H1 (cell line): ENCODE measurements at regions not wholly inside any gene's neighbourhood (a gene's known extent, or its start where the extent isn't known, plus 50 kb on each side); places are given as distances from the start of the nearest gene placed in this dataset.

Experiments
- CTCF ChIA-PET: fragments of 300-600 bp; sonication (Branson Sonifier 250); formaldehyde crosslinking; loops from one replicate; lab custom pipeline; 2021; ENCODE audit not compliant: partially characterized antibody; lab: Charles Lee
- POLR2A ChIA-PET: fragments of 300-600 bp; sonication (Branson Sonifier 250); formaldehyde crosslinking; loops from one replicate; lab custom pipeline; 2021; ENCODE audit warnings: inconsistent platforms; ENCODE audit not compliant: partially characterized antibody; lab: Charles Lee
- DNase-seq, 2 experiments: peaks; one replicate each; pipeline versions ENCODE4 v3.0.0 to v3.0.0-alpha.2; 2010 to 2022; ENCODE audit warnings: low spot score in 2 of 2, low read depth in 1 of 2, mixed read lengths in 1 of 2
- FAIRE-seq: peaks from 2 replicates; lab custom pipeline; 2011; peaks lifted over from hg19 to GRCh38; lab: Jason Lieb, UNC
- H2AFZ ChIP-seq: 2 replicates; pipeline ENCODE4 v1.8.1; 2012; ENCODE audit warnings: low read length, inconsistent platforms
- H2AK5ac ChIP-seq: 2 replicates; pipeline ENCODE4 v1.6.1; 2013; ENCODE audit warnings: low read depth, low read length
- H2BK120ac ChIP-seq: replicated peaks from 2 replicates; pipeline ENCODE3; 2013; ENCODE audit warnings: low read depth, low read length, inconsistent platforms
- H2BK12ac ChIP-seq: 2 replicates; pipeline ENCODE4 v1.6.1; 2013; ENCODE audit warnings: low read depth, low read length
- H2BK15ac ChIP-seq: 2 replicates; pipeline ENCODE4 v1.6.1; 2013; ENCODE audit warnings: low read length
- H2BK20ac ChIP-seq: 2 replicates; pipeline ENCODE4 v1.6.1; 2013; ENCODE audit warnings: low read length
- H2BK5ac ChIP-seq: 2 replicates; pipeline ENCODE4 v1.6.1; 2013; ENCODE audit warnings: low read depth, low read length
- H3K14ac ChIP-seq: 2 replicates; pipeline ENCODE4 v1.6.1; 2013; ENCODE audit warnings: inconsistent platforms; ENCODE audit not compliant: insufficient read length
- H3K18ac ChIP-seq: 2 replicates; pipeline ENCODE4 v1.6.1; 2013; ENCODE audit warnings: low read length; ENCODE audit errors: extremely low read depth
- H3K23ac ChIP-seq: 2 replicates; pipeline ENCODE4 v1.6.1; 2013; ENCODE audit warnings: inconsistent platforms; ENCODE audit not compliant: insufficient read length
- H3K23me2 ChIP-seq: 2 replicates; pipeline ENCODE4 v1.6.1; 2013; ENCODE audit warnings: low read depth, low read length
- H3K27ac ChIP-seq: 2 replicates; pipeline ENCODE4 v1.6.1; 2011; ENCODE audit warnings: low read depth, low read length, inconsistent platforms
- H3K27me3 ChIP-seq, 4 experiments: replicated peaks in 1 of 4; 1 replicate in 1 of 4; 2 replicates in 3 of 4; pipeline versions ENCODE4 v1.6.1 to v1.8.1; 2011 to 2013; ENCODE audit warnings: low read length in 3 of 4, mild to moderate bottlenecking in 3 of 4, inconsistent platforms in 2 of 4, mixed read lengths in 2 of 4, moderate library complexity in 1 of 4; ENCODE audit not compliant: control insufficient read depth in 3 of 4, insufficient read depth in 3 of 4; ENCODE audit errors: extremely low read depth in 1 of 4
- H3K36me3 ChIP-seq, 4 experiments: 2 replicates each; pipeline versions ENCODE4 v1.6.1 to v1.8.1; 2011 to 2013; ENCODE audit warnings: mild to moderate bottlenecking in 4 of 4, low read length in 3 of 4, moderate library complexity in 2 of 4, control low read depth in 1 of 4, inconsistent platforms in 1 of 4; ENCODE audit not compliant: insufficient read depth in 4 of 4, control insufficient read depth in 2 of 4
- H3K4ac ChIP-seq: replicated peaks from 2 replicates; pipeline ENCODE3; 2013; ENCODE audit warnings: low read length, low read depth, mixed read lengths, inconsistent platforms; ENCODE audit not compliant: insufficient read length
- H3K4me1 ChIP-seq, 4 experiments: replicated peaks in 1 of 4; 1 replicate in 1 of 4; 2 replicates in 3 of 4; pipeline versions ENCODE4 v1.6.1 to v1.8.1; 2011 to 2013; ENCODE audit warnings: low read length in 3 of 4, inconsistent platforms in 2 of 4, mixed read lengths in 1 of 4; ENCODE audit not compliant: insufficient read depth in 4 of 4, control insufficient read depth in 3 of 4
- H3K4me2 ChIP-seq, 2 experiments: 2 replicates each; pipeline versions ENCODE4 v1.6.1 to v1.8.1; 2011 to 2013; ENCODE audit warnings: low read depth in 2 of 2, low read length in 2 of 2, control low read depth in 1 of 2, inconsistent platforms in 1 of 2, mild to moderate bottlenecking in 1 of 2; ENCODE audit not compliant: insufficient read depth in 1 of 2
- H3K4me3 ChIP-seq, 4 experiments: fragments of 200-600, 300-600 bp in 1 of 4; sonication (generic), shearing (Covaris generic), sonication (Bioruptor Twin) in 1 of 4; 2 replicates each; pipeline versions ENCODE4 v1.5.1 to v1.8.1; 2011 to 2016; ENCODE audit warnings: low read length in 4 of 4, low read depth in 3 of 4, control low read depth in 2 of 4, inconsistent platforms in 2 of 4, mild to moderate bottlenecking in 2 of 4, mixed read lengths in 1 of 4, moderate library complexity in 1 of 4; ENCODE audit not compliant: insufficient read depth in 2 of 4; ENCODE audit errors: extremely low read depth in 1 of 4
- H3K56ac ChIP-seq: replicated peaks from 2 replicates; pipeline ENCODE3; 2013; ENCODE audit warnings: low read depth, mild to moderate bottlenecking, mixed read lengths, low read length, inconsistent platforms; ENCODE audit not compliant: insufficient read length
- H3K79me1 ChIP-seq: 2 replicates; pipeline ENCODE4 v1.6.1; 2013; ENCODE audit warnings: low read depth, low read length, control low read depth
- H3K79me2 ChIP-seq, 2 experiments: 2 replicates each; pipeline versions ENCODE4 v1.6.1 to v1.8.1; 2012 to 2013; ENCODE audit warnings: low read length in 2 of 2, mild to moderate bottlenecking in 2 of 2, inconsistent platforms in 1 of 2; ENCODE audit not compliant: insufficient read depth in 2 of 2, control insufficient read depth in 1 of 2
- H3K9ac ChIP-seq, 4 experiments: replicated peaks in 1 of 4; 1 replicate in 1 of 4; 2 replicates in 3 of 4; pipeline versions ENCODE4 v1.6.1 to v1.8.1; 2011 to 2013; ENCODE audit warnings: low read depth in 3 of 4, low read length in 3 of 4, control low read depth in 2 of 4, mild to moderate bottlenecking in 2 of 4, moderate library complexity in 2 of 4, inconsistent platforms in 1 of 4; ENCODE audit errors: extremely low read depth in 1 of 4
- H3K9me3 ChIP-seq, 2 experiments: 2 replicates each; pipeline versions ENCODE4 v1.6.1 to v1.8.1; 2012 to 2013; ENCODE audit warnings: mild to moderate bottlenecking in 2 of 2, moderate library complexity in 2 of 2, control low read depth in 1 of 2, inconsistent platforms in 1 of 2, low read depth in 1 of 2, low read length in 1 of 2, mixed read lengths in 1 of 2; ENCODE audit not compliant: insufficient read depth in 2 of 2
- H4K20me1 ChIP-seq, 2 experiments: replicated peaks in 1 of 2; 2 replicates each; pipeline versions ENCODE3 to v1.8.1; 2011 to 2013; ENCODE audit warnings: inconsistent platforms in 2 of 2, low read length in 2 of 2, mild to moderate bottlenecking in 1 of 2; ENCODE audit not compliant: insufficient read depth in 2 of 2, control insufficient read depth in 1 of 2
- H4K5ac ChIP-seq: 2 replicates; pipeline ENCODE4 v1.6.1; 2013; ENCODE audit warnings: low read length, low read depth, mixed read lengths, inconsistent platforms; ENCODE audit not compliant: insufficient read length
- H4K8ac ChIP-seq: 2 replicates; pipeline ENCODE4 v1.8.0; 2013; ENCODE audit warnings: mild to moderate bottlenecking, moderate library complexity, low read length, inconsistent platforms; ENCODE audit not compliant: insufficient read depth; ENCODE audit errors: extremely low read depth
- H4K91ac ChIP-seq: replicated peaks from 2 replicates; pipeline ENCODE3; 2013; ENCODE audit warnings: low read length, mixed read lengths, inconsistent platforms; ENCODE audit not compliant: insufficient read length
- BRCA1 ChIP-seq: IDR thresholded peaks from 2 replicates; pipeline ENCODE4 v1.6.1; 2012; ENCODE audit warnings: low read depth, low read length, improper control_type of control experiment
- CBX8 ChIP-seq: fragments of 300-800, 300-1000 bp; sonication (generic); IDR thresholded peaks from 2 replicates; pipeline ENCODE4 v1.7.1; 2016; ENCODE audit warnings: low read depth, low read length, borderline replicate concordance
- HDAC2 ChIP-seq, 2 experiments: fragments of 300-600 bp in 1 of 2; sonication (generic) in 1 of 2; IDR thresholded peaks; 2 replicates each; pipeline ENCODE4 v1.6.1; 2011 to 2012; ENCODE audit warnings: low read depth in 2 of 2, low read length in 2 of 2, mild to moderate bottlenecking in 2 of 2, moderate library complexity in 2 of 2, borderline replicate concordance in 1 of 2, inconsistent platforms in 1 of 2
- JUND ChIP-seq: IDR thresholded peaks from 2 replicates; pipeline ENCODE4 v1.6.1; 2011; ENCODE audit warnings: mild to moderate bottlenecking, improper control_type of control experiment, low read length
- KDM4A ChIP-seq: IDR thresholded peaks from one replicate; pipeline ENCODE4 v1.7.1; 2012; ENCODE audit warnings: low read depth, mild to moderate bottlenecking, moderate library complexity, low read length, inconsistent platforms; ENCODE audit not compliant: severe bottlenecking
- RXRA ChIP-seq: IDR thresholded peaks from 2 replicates; pipeline ENCODE4 v1.6.1; 2011; ENCODE audit warnings: low read depth, mild to moderate bottlenecking, low read length, moderate library complexity; ENCODE audit not compliant: insufficient read depth
- SAP30 ChIP-seq: fragments of 300-600 bp; sonication (generic); IDR thresholded peaks from 2 replicates; pipeline ENCODE4 v1.7.1; 2012; ENCODE audit warnings: low read length, moderate library complexity, mild to moderate bottlenecking, inconsistent platforms; ENCODE audit not compliant: insufficient read depth, insufficient replicate concordance
- SP1 ChIP-seq: IDR thresholded peaks from 2 replicates; pipeline ENCODE4 v1.6.1; 2011; ENCODE audit warnings: low read depth, low read length
- TCF12 ChIP-seq: IDR thresholded peaks from 2 replicates; pipeline ENCODE4 v1.6.1; 2011; ENCODE audit warnings: low read depth, mild to moderate bottlenecking, low read length
- YY1 ChIP-seq: IDR thresholded peaks from 2 replicates; pipeline ENCODE4 v1.6.1; 2011; ENCODE audit warnings: low read depth, mild to moderate bottlenecking, low read length
- WGBS, 2 experiments: shearing (Covaris generic) in 1 of 2; methylation state at CpG; one replicate each; pipeline versions ENCODE4 v1.1.6 to v1.1.7; 2013 to 2015; ENCODE audit warnings: low lambda C conversion rate in 2 of 2, mixed read lengths in 2 of 2, inconsistent platforms in 1 of 2, low coverage in 1 of 2, missing lambda C conversion rate in 1 of 2; ENCODE audit not compliant: insufficient replicate concordance in 2 of 2, insufficient coverage in 1 of 2, insufficient read length in 1 of 2; ENCODE audit errors: extremely low coverage in 1 of 2, missing lambda C conversion rate in 1 of 2; 5-methylcytosine and 5-hydroxymethylcytosine counted together
- TF ChIP-seq, protein P1 (sequence below), 3 experiments: IDR thresholded peaks; 1 replicate in 2 of 3; 2 replicates in 1 of 3; pipeline versions ENCODE4 v1.5.1 to v1.6.1; 2011; ENCODE audit warnings: low read length in 3 of 3, mild to moderate bottlenecking in 3 of 3, inconsistent platforms in 2 of 3, low read depth in 1 of 3, moderate library complexity in 1 of 3; ENCODE audit not compliant: insufficient read depth in 1 of 3; ENCODE audit errors: control extremely low read depth in 1 of 3

DNA sequence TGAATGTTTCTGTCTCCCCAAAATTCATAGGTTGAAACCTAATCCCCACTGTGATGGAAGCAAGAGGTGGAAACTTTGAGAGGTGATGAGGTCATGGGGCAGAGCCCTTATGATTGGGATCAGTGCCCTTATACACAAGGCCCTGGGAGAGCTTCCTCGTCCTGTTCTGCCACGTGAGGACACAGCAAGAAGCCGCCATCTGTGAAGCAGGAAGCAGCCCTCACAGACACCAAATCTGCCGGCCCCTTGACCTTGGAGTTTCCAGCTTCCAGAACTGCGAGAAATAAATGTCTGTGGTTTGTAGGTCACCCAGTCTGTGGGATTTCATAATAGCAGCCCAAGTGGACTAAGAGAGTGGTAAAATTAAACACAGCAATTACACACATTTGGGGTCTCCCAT, 737.4 kb downstream of the UQCRFS1 start:
- H3K4me3 ChIP-seq = no peak overlapping the region
- no peak for DNase-seq

More for the DNA sequence above, 737.4 kb downstream of the UQCRFS1 start:
- no peak overlapping the region for H2AK5ac ChIP-seq
- H2AFZ ChIP-seq = no peak overlapping the region
- no peak overlapping the region for H3K18ac ChIP-seq
- no peak overlapping the region for H4K8ac ChIP-seq
- H3K9ac ChIP-seq = no peak overlapping the region
- H4K91ac ChIP-seq = no peak overlapping the region
- FAIRE-seq = no peak
- no peak overlapping the region for H3K4me2 ChIP-seq
- no peak overlapping the region for H3K14ac ChIP-seq
- no peaks in the 10 kb centered on the region for H3K79me2 ChIP-seq
- TF ChIP-seq CBX8 (no peak), HDAC2 (IDR thresholded peaks at IDR 0.05; ENCODE audit: borderline replicate concordance in 1 of 2, low read depth in 2 of 2, low read length in 2 of 2) (no peak), JUND (no peak), SP1 (no peak), BRCA1 (no peak), RXRA (no peak), TCF12 (no peak), KDM4A (no peak), SAP30 (no peak), YY1 (no peak)
- TF ChIP-seq, protein P1, sequence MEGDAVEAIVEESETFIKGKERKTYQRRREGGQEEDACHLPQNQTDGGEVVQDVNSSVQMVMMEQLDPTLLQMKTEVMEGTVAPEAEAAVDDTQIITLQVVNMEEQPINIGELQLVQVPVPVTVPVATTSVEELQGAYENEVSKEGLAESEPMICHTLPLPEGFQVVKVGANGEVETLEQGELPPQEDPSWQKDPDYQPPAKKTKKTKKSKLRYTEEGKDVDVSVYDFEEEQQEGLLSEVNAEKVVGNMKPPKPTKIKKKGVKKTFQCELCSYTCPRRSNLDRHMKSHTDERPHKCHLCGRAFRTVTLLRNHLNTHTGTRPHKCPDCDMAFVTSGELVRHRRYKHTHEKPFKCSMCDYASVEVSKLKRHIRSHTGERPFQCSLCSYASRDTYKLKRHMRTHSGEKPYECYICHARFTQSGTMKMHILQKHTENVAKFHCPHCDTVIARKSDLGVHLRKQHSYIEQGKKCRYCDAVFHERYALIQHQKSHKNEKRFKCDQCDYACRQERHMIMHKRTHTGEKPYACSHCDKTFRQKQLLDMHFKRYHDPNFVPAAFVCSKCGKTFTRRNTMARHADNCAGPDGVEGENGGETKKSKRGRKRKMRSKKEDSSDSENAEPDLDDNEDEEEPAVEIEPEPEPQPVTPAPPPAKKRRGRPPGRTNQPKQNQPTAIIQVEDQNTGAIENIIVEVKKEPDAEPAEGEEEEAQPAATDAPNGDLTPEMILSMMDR (IDR thresholded peaks at IDR 0.05; ENCODE audit: control extremely low read depth in 1 of 3, insufficient read depth in 1 of 3, low read depth in 1 of 3, low read length in 3 of 3) = no peak
- H3K23me2 ChIP-seq = no peaks in the 10 kb centered on the region
- no peak overlapping the region for H3K23ac ChIP-seq
- no peak overlapping the region for H2BK20ac ChIP-seq
- H3K4me1 ChIP-seq = no peaks in the 10 kb centered on the region; a peak in 1 of 7 replicates
- no peaks in the 10 kb centered on the region for H4K20me1 ChIP-seq
- H3K9me3 ChIP-seq = no peaks in the 10 kb centered on the region
- no peaks in the 10 kb centered on the region for H3K27me3 ChIP-seq
- CTCF ChIA-PET = no interaction called here
- no peak overlapping the region for H3K56ac ChIP-seq
- 98% methylated on average over 5 of the region's 5 CpGs; no CpG with 5 or more reads in 1 of the 2 experiments for WGBS, 2 experiments
- H4K5ac ChIP-seq = no peak overlapping the region
- no peaks in the 10 kb centered on the region for H3K79me1 ChIP-seq
- no peak overlapping the region for H2BK15ac ChIP-seq
- H3K27ac ChIP-seq = no peak overlapping the region
- no peak overlapping the region for H2BK120ac ChIP-seq
- H2BK5ac ChIP-seq = no peak overlapping the region
- no peak overlapping the region for H2BK12ac ChIP-seq
- no peak overlapping the region for H3K4ac ChIP-seq
- POLR2A ChIA-PET = no interaction called here
- H3K36me3 ChIP-seq = no peaks in the 10 kb centered on the region
